H1 (cell line): ENCODE measurements at regions not wholly inside any gene's neighbourhood (a gene's known extent, or its start where the extent isn't known, plus 50 kb on each side); places are given as distances from the start of the nearest gene placed in this dataset.

Experiments
- CHD7 ChIP-seq: fragments of 300-600 bp; sonication (generic); IDR thresholded peaks from 2 replicates; pipeline ENCODE4 v1.7.1; 2012; ENCODE audit warnings: low read length, moderate library complexity, mild to moderate bottlenecking, inconsistent platforms; ENCODE audit not compliant: insufficient replicate concordance
- FOSL1 ChIP-seq: IDR thresholded peaks from 2 replicates; pipeline ENCODE4 v1.6.1; 2011; ENCODE audit warnings: mild to moderate bottlenecking, low read depth, low read length, moderate library complexity; ENCODE audit not compliant: insufficient read depth

- TF ChIP-seq CHD7 (no peak), FOSL1 (no peak)
- TF ChIP-seq, all 59 proteins: peak for 0
These were observed 69.8 kb upstream of the SLIT2 start (continued) for GRCh38 chr4:20181926-20182325.
